ENCODE measurements at regions not wholly inside any gene's neighbourhood (a gene's known extent, or its start where the extent isn't known, plus 50 kb on each side); places are given as distances from the start of the nearest gene placed in this dataset.
A peak's percentile ranks its signal among the peaks of the same experiment; 100 is the strongest.

DNA sequence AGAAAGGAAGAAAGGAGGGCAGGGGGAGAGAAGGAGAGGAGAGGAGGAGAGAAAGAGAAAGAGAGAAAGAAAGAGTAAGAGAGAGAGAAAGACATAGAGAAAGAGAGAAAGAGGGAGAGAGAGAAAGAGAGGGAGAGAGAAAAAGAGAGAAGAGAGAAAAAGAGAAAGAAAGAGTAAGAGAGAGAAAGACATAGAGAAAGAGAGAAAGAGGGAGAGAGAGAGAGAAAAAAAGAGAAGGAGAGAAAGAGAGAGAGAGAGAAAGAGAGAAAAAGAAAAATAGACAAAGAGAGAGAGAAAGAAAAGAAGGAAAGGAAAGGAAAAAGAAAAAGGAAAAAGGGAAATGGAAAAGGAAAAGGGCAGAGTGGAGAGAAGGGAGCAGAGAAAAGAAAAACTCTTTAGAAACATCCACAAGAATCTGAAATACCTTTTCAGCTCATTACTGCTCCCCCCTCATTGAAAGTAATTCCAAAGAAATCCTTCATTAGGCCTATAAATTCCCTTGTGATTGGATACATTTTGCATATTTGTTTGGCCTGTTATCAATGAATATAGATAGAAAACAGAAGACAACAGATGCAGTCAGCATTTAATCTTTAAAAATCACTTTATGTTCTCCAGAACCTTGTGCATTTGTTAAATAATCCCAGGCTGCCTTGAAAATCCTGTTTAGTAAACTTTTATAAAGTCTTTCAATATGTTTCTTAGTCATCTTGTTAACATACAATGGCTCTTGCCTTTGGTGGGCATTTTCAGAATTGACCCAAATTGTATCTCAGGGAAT is 411.5 kb downstream of the NFIB start:
- TF ChIP-seq EP300 (IDR thresholded peaks at IDR 0.05): no peak
- TF ChIP-seq POLR2A (IDR thresholded peaks at IDR 0.05): no peak
- TF ChIP-seq CTCF (IDR thresholded peaks at IDR 0.05): no peak
- no peaks in the 10 kb centered on the region for H3K27me3 ChIP-seq
- H3K36me3 ChIP-seq: no peaks in the 10 kb centered on the region
- H3K9me3 ChIP-seq: no peaks in the 10 kb centered on the region
- no peak overlapping the region for H3K4me3 ChIP-seq
- no peak overlapping the region for H3K27ac ChIP-seq
- H3K4me1 ChIP-seq (ENCODE audit: insufficient read depth): peaks cover 2% of the 10 kb centered on the region
- intact Hi-C loops (cut with DNase I): no loop called here
- no peak for DNase-seq

- no peak for TF ChIP-seq POLR2A (IDR thresholded peaks at IDR 0.05)
- TF ChIP-seq CTCF (IDR thresholded peaks at IDR 0.05): no peak
- TF ChIP-seq EP300 (IDR thresholded peaks at IDR 0.05): no peak
Measured at GRCh38 chr9:13901176-13901575, 412.8 kb downstream of the NFIB start.

GRCh38 chr9:13900449-13900848 is 413.5 kb downstream of the NFIB start:
- Histone ChIP-seq H3K36me3 (no peaks in the 10 kb centered on the region), H3K27me3 (no peaks in the 10 kb centered on the region), H3K4me3 (no peak overlapping the region), H3K9me3 (no peaks in the 10 kb centered on the region), H3K27ac (no peak overlapping the region), H3K4me1 (ENCODE audit: insufficient read depth) (peaks cover 2% of the 10 kb centered on the region)
- TF ChIP-seq EP300 (IDR thresholded peaks at IDR 0.05): no peak
- no peak for TF ChIP-seq CTCF (IDR thresholded peaks at IDR 0.05)
- TF ChIP-seq POLR2A (IDR thresholded peaks at IDR 0.05): no peak
- WGBS, 3 donors: 87 to 90% (median 89%) methylated on average over 5 of the region's 5 CpGs
- no peak for DNase-seq
- intact Hi-C loops (cut with DNase I): no loop called here

More at GRCh38 chr9:13901176-13901575, 412.8 kb downstream of the NFIB start:
- intact Hi-C loops (cut with DNase I): no loop called here
- H3K9me3 ChIP-seq: no peaks in the 10 kb centered on the region
- DNase-seq: no peak
- H3K4me1 ChIP-seq (ENCODE audit: insufficient read depth): peaks cover 2% of the 10 kb centered on the region
- H3K27me3 ChIP-seq: no peaks in the 10 kb centered on the region
- H3K36me3 ChIP-seq: no peaks in the 10 kb centered on the region
- no peak overlapping the region for H3K27ac ChIP-seq
- no peak overlapping the region for H3K4me3 ChIP-seq
- WGBS, 3 donors: 93 to 97% (median 97%) methylated on average over 3 of the region's 3 CpGs

GRCh38 chr9:13899924-13900323 is 414.0 kb downstream of the NFIB start:
- Histone ChIP-seq H3K36me3 (no peaks in the 10 kb centered on the region), H3K27me3 (no peaks in the 10 kb centered on the region), H3K4me1 (ENCODE audit: insufficient read depth) (peaks cover 2% of the 10 kb centered on the region), H3K4me3 (no peak overlapping the region), H3K9me3 (no peaks in the 10 kb centered on the region), H3K27ac (no peak overlapping the region)
- no peak for TF ChIP-seq EP300 (IDR thresholded peaks at IDR 0.05)
- no peak for TF ChIP-seq POLR2A (IDR thresholded peaks at IDR 0.05)
- TF ChIP-seq CTCF (IDR thresholded peaks at IDR 0.05): no peak
- 16 to 20% (median 17%) methylated on average over 7 of the region's 7 CpGs for WGBS, 3 donors
- DNase-seq: peak in 1 of 5 donors; percentile 15
- intact Hi-C loops (cut with DNase I): no loop called here
